Astrocyte (in vitro differentiated cells and primary cell): ENCODE measurements at regions not wholly inside any gene's neighbourhood (a gene's known extent, or its start where the extent isn't known, plus 50 kb on each side); places are given as distances from the start of the nearest gene placed in this dataset.

Experiments
- DNase-seq: peaks from one replicate; pipeline ENCODE4 v3.0.0-alpha.2; 2010; ENCODE audit warnings: low read depth
- FAIRE-seq: peaks from 2 replicates; lab custom pipeline; 2011; peaks lifted over from hg19 to GRCh38; lab: Jason Lieb, UNC
- H2AFZ ChIP-seq: 2 replicates; pipeline ENCODE4 v1.6.0; 2012; ENCODE audit warnings: low read depth, low read length, inconsistent platforms
- H3K27ac ChIP-seq: 2 replicates; pipeline ENCODE4 v1.5.1; 2011; ENCODE audit warnings: low read depth, low read length, inconsistent platforms
- H3K27me3 ChIP-seq: 2 replicates; pipeline ENCODE4 v1.6.0; 2011; ENCODE audit warnings: low read length, inconsistent platforms; ENCODE audit not compliant: insufficient read depth
- H3K36me3 ChIP-seq: 2 replicates; pipeline ENCODE4 v1.5.1; 2011; ENCODE audit warnings: low read length, inconsistent platforms; ENCODE audit not compliant: insufficient read depth
- H3K4me1 ChIP-seq: 2 replicates; pipeline ENCODE4 v1.5.1; 2011; ENCODE audit warnings: low read length, inconsistent platforms; ENCODE audit not compliant: insufficient read depth
- H3K4me2 ChIP-seq: 2 replicates; pipeline ENCODE4 v1.6.0; 2012; ENCODE audit warnings: low read length, inconsistent platforms
- H3K4me3 ChIP-seq: 2 replicates; pipeline ENCODE4 v1.5.1; 2011; ENCODE audit warnings: low read depth, mild to moderate bottlenecking, low read length, inconsistent platforms; ENCODE audit not compliant: insufficient read depth
- H3K79me2 ChIP-seq: 2 replicates; pipeline ENCODE4 v1.6.0; 2012; ENCODE audit warnings: mild to moderate bottlenecking, low read length, inconsistent platforms; ENCODE audit not compliant: insufficient read depth
- H3K9ac ChIP-seq: 2 replicates; pipeline ENCODE4 v1.6.0; 2012; ENCODE audit warnings: mild to moderate bottlenecking, low read length, inconsistent platforms
- H3K9me3 ChIP-seq: 2 replicates; pipeline ENCODE4 v1.5.1; 2012; ENCODE audit warnings: low read depth, mild to moderate bottlenecking, low read length, inconsistent platforms; ENCODE audit not compliant: insufficient read depth
- H4K20me1 ChIP-seq: 2 replicates; pipeline ENCODE4 v1.6.0; 2012; ENCODE audit warnings: low read length, inconsistent platforms; ENCODE audit not compliant: insufficient read depth
- H3K27ac Mint-ChIP-seq: one replicate; pipeline ENCODE4 v1.8.0; 2021; ENCODE audit warnings: mild to moderate bottlenecking, mixed read lengths; ENCODE audit not compliant: unreplicated experiment
- H3K27me3 Mint-ChIP-seq: one replicate; pipeline ENCODE4 v1.8.0; 2021; ENCODE audit warnings: low read depth, mixed read lengths; ENCODE audit not compliant: unreplicated experiment
- H3K36me3 Mint-ChIP-seq: one replicate; pipeline ENCODE4 v1.8.0; 2021; ENCODE audit warnings: low read depth, mixed read lengths; ENCODE audit not compliant: unreplicated experiment
- H3K4me1 Mint-ChIP-seq: one replicate; pipeline ENCODE4 v1.8.0; 2021; ENCODE audit warnings: low read depth, mixed read lengths; ENCODE audit not compliant: unreplicated experiment
- H3K4me3 Mint-ChIP-seq: one replicate; pipeline ENCODE4 v1.8.0; 2021; ENCODE audit warnings: mild to moderate bottlenecking, moderate library complexity, mixed read lengths; ENCODE audit not compliant: unreplicated experiment
- H3K9me3 Mint-ChIP-seq: one replicate; pipeline ENCODE4 v1.8.0; 2021; ENCODE audit warnings: mild to moderate bottlenecking, mixed read lengths; ENCODE audit not compliant: unreplicated experiment
- EZH2 ChIP-seq: IDR thresholded peaks from 2 replicates; pipeline ENCODE4 v1.6.1; 2012; ENCODE audit warnings: mild to moderate bottlenecking, low read length, inconsistent platforms; ENCODE audit not compliant: insufficient read depth
- TF ChIP-seq, protein P1 (sequence below): IDR thresholded peaks from 2 replicates; pipeline ENCODE4 v1.5.1; 2011; ENCODE audit warnings: low read depth, mild to moderate bottlenecking, inconsistent platforms, low read length, moderate library complexity; ENCODE audit not compliant: insufficient read depth

DNA sequence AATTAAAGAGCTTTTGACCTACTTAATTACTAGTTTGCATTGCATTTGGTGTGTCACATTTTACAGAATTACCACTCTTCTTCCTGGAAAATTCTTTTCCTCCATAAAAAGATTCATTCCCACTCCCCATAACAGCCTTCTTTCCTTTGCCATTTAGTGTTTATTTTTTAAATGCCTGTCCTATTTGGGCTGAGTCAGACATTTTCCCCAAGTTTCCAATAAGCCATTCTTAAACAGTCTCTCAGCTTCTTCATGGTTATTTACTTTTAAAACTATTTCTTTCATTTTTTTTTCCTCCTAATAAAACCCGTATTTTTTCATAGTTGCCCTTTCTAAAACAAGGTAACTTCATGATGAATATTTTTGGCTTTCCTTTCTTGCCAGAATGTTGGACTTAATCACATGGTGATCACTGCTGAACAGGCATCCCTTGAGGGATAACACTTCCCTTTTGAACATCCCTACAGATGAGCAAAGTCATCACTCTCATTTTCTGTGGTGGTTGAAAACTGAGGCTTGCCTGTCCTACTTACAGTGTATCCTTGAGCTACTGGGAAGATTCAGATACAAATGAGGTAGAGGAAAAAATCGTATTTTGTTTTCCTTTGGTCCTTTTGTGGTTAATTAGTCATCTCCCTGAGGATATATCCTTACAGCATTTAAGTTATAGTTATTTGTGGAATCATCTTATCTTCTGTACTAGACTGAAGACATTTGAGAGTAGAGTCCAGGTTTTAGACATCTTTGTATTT is 520.5 kb upstream of the NR3C2 start:
- peaks cover 5% of the 10 kb centered on the region for H3K4me1 ChIP-seq
- peak; percentile 64 for DNase-seq
- no peaks in the 10 kb centered on the region for H3K9me3 ChIP-seq
- no peak overlapping the region for H3K4me3 Mint-ChIP-seq
- no peak overlapping the region for H3K4me3 ChIP-seq
- no peak overlapping the region for H2AFZ ChIP-seq
- H3K27ac ChIP-seq = peak overlapping the region; percentile 23
- H3K9ac ChIP-seq = no peak overlapping the region
- no peaks in the 10 kb centered on the region for H3K36me3 ChIP-seq
- no peaks in the 10 kb centered on the region for H4K20me1 ChIP-seq
- no peaks in the 10 kb centered on the region for H3K4me1 Mint-ChIP-seq
- H3K36me3 Mint-ChIP-seq = no peaks in the 10 kb centered on the region
- H3K4me2 ChIP-seq = peak overlapping the region; percentile 25
- H3K27me3 Mint-ChIP-seq = no peaks in the 10 kb centered on the region
- H3K27me3 ChIP-seq = no peaks in the 10 kb centered on the region
- no peak overlapping the region for H3K27ac Mint-ChIP-seq
- no peaks in the 10 kb centered on the region for H3K79me2 ChIP-seq
- no peak for FAIRE-seq
- no peaks in the 10 kb centered on the region for H3K9me3 Mint-ChIP-seq
- TF ChIP-seq, protein P1, sequence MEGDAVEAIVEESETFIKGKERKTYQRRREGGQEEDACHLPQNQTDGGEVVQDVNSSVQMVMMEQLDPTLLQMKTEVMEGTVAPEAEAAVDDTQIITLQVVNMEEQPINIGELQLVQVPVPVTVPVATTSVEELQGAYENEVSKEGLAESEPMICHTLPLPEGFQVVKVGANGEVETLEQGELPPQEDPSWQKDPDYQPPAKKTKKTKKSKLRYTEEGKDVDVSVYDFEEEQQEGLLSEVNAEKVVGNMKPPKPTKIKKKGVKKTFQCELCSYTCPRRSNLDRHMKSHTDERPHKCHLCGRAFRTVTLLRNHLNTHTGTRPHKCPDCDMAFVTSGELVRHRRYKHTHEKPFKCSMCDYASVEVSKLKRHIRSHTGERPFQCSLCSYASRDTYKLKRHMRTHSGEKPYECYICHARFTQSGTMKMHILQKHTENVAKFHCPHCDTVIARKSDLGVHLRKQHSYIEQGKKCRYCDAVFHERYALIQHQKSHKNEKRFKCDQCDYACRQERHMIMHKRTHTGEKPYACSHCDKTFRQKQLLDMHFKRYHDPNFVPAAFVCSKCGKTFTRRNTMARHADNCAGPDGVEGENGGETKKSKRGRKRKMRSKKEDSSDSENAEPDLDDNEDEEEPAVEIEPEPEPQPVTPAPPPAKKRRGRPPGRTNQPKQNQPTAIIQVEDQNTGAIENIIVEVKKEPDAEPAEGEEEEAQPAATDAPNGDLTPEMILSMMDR = no peak
- no peak for TF ChIP-seq EZH2

DNA sequence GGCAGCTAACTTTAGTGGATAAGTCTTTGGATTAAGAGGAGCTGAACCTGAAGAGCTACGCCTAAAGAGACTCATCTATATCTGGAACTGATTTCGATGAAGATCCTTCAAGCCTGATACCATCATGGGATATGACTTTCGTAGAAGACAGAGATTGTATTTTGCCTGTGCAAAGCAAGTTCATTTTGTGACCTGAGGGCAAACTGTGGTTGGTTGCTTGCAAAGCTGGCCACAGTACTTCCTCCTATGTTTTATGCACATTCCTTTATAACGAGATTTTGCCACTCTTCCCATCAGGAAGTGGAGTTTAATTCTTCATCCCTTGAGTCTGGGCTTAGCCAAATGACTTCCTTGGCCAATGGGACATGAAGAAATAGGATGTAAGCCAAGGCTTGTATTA is 519.3 kb upstream of the NR3C2 start:
- Mint-ChIP-seq H3K4me3 (no peak overlapping the region), H3K4me1 (no peaks in the 10 kb centered on the region), H3K27ac (no peak overlapping the region), H3K9me3 (no peaks in the 10 kb centered on the region), H3K27me3 (no peaks in the 10 kb centered on the region), H3K36me3 (no peaks in the 10 kb centered on the region)
- H2AFZ ChIP-seq = no peak overlapping the region
- DNase-seq (no peak), FAIRE-seq (no peak)
- no peak overlapping the region for H3K4me3 ChIP-seq
- H3K4me2 ChIP-seq = no peak overlapping the region
- H3K36me3 ChIP-seq = no peaks in the 10 kb centered on the region
- peaks cover 5% of the 10 kb centered on the region for H3K4me1 ChIP-seq
- no peaks in the 10 kb centered on the region for H3K79me2 ChIP-seq
- H4K20me1 ChIP-seq = no peaks in the 10 kb centered on the region
- no peak overlapping the region for H3K9ac ChIP-seq
- TF ChIP-seq, protein P1 = no peak
- TF ChIP-seq EZH2 = no peak
- no peaks in the 10 kb centered on the region for H3K9me3 ChIP-seq
- no peaks in the 10 kb centered on the region for H3K27me3 ChIP-seq
- H3K27ac ChIP-seq = no peak overlapping the region

DNA sequence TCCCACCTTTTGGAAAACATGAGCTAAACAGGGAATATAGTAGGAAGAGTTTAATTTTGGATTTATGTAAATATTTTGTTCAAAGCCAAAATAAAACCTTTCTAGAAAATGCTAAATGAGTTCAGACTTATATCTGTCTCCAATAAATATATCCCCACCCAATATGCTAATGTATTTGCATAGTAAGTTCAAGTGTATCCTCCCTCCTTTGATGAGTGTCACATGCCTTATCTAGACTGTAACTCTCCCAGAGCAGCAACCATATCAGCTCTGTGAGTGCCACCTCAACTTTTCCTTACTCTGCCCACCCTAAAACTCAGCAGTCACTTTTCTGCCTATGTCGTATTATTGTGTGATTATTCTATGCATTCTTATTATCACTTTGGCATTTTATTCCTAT is 516.1 kb upstream of the NR3C2 start:
- no peak overlapping the region for H3K9ac ChIP-seq
- no peaks in the 10 kb centered on the region for H3K27me3 Mint-ChIP-seq

More for the DNA sequence above, 516.1 kb upstream of the NR3C2 start:
- Histone ChIP-seq H3K4me3 (no peak overlapping the region), H3K27me3 (no peaks in the 10 kb centered on the region), H3K4me2 (no peak overlapping the region), H3K36me3 (no peaks in the 10 kb centered on the region), H2AFZ (no peak overlapping the region), H4K20me1 (no peaks in the 10 kb centered on the region), H3K4me1 (peaks cover 5% of the 10 kb centered on the region), H3K27ac (no peak overlapping the region), H3K9me3 (no peaks in the 10 kb centered on the region), H3K79me2 (no peaks in the 10 kb centered on the region)
- Mint-ChIP-seq H3K27ac (no peak overlapping the region), H3K9me3 (no peaks in the 10 kb centered on the region), H3K4me1 (peaks cover 2% of the 10 kb centered on the region), H3K4me3 (no peak overlapping the region), H3K36me3 (no peaks in the 10 kb centered on the region)
- DNase-seq (no peak), FAIRE-seq (no peak)
- TF ChIP-seq, protein P1 = no peak
- no peak for TF ChIP-seq EZH2
